SK-N-MC (cell line): ENCODE measurements at regions not wholly inside any gene's neighbourhood (a gene's known extent, or its start where the extent isn't known, plus 50 kb on each side); places are given as distances from the start of the nearest gene placed in this dataset.

ENCODE experiments used
- EZH2 ChIP-seq: fragments of 200-600 bp; sonication (generic); IDR thresholded peaks from one replicate; pipeline ENCODE4 v1.6.1; 2017; ENCODE audit warnings: antibody characterized with exemption
- FOXP2 ChIP-seq: optimal IDR thresholded peaks from 2 replicates; pipeline ENCODE3; 2011; ENCODE audit warnings: mild to moderate bottlenecking, moderate library complexity; ENCODE audit not compliant: insufficient read depth; ENCODE audit errors: extremely low read length, control extremely low read depth
- POLR2AphosphoS5 ChIP-seq: IDR thresholded peaks from 2 replicates; pipeline ENCODE4 v1.6.1; 2012; ENCODE audit warnings: mild to moderate bottlenecking, low read depth, low read length, borderline replicate concordance

GRCh38 chr16:86037999-86038925 is 139.3 kb downstream of the IRF8 start:
- TF ChIP-seq EZH2, result no peak
- TF ChIP-seq POLR2AphosphoS5, result no peak
- no peak for TF ChIP-seq FOXP2
